Astrocyte of the spinal cord (primary cell): ENCODE measurements at regions not wholly inside any gene's neighbourhood (a gene's known extent, or its start where the extent isn't known, plus 50 kb on each side); places are given as distances from the start of the nearest gene placed in this dataset.

ENCODE experiments used
- DNase-seq: peaks from one replicate; pipeline ENCODE4 v3.0.0; 2011; ENCODE audit warnings: low read depth, low spot score
- H3K4me3 ChIP-seq: 2 replicates; pipeline ENCODE4 v1.5.1; 2011; ENCODE audit warnings: low read depth, mild to moderate bottlenecking, low read length, moderate library complexity
- CTCF ChIP-seq: IDR thresholded peaks from 2 replicates; pipeline ENCODE4 v1.5.1; 2012; ENCODE audit warnings: low read depth, mild to moderate bottlenecking, low read length, inconsistent platforms
- in situ Hi-C: cut with HindIII; loops from 2 replicates; pipeline ENCODE4 v1.10.0; 2017; ENCODE audit warnings: low sequenced_read_pairs

DNA sequence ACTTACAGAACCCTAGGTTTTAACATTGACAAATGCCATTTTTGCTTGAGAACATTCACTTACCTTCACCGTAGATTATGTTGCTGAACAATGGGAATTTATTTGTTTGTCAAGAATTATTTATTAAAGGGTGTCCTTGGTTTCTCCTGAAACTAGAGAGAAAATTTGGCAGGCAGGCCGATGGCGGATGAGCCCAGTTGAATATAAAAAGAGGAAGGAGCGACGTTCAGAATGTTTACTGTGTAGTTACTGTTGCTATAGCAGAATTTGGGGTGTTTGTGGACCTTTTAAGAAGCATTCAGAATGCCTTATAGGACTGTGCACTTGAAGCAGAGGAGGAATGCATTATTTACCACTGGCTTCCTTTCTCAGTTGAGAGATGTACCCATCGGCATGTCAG is 268.2 kb downstream of the CDH10 start:
- H3K4me3 ChIP-seq: no peak overlapping the region
- no peak for DNase-seq
- in situ Hi-C loops: no loop called here
- no peak for TF ChIP-seq CTCF

DNA sequence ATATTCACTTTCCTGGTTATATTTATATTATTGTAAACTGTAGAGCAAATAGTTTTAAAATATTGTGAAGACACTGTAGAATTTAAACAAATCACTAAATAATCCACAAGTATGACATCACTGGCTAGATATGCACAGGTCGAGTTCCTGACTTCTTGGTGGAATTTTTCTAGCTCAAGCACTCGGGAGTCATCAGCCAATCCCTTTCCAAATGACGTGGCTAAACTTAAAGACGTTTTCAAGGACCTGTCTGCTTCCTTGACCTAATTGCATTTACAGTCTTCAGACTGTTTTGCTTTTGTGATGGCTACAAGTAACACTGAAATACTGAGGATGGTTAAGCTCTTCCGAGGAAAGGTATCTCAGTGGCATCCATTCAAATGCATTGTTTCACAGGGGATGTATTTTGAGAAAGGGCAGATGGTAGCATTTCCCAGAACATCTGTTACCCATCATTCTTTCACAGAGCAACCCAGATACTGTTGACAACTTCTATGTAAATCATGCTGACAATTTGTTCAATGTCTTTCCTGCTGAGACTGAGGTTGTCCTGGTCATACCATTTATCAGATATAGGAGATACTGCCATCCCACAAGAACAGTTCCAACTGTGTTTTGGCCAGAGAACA is 262.8 kb downstream of the CDH10 start:
- in situ Hi-C loops: no loop called here
- peak; percentile 13 for DNase-seq
- no peak for TF ChIP-seq CTCF
- no peak overlapping the region for H3K4me3 ChIP-seq

DNA sequence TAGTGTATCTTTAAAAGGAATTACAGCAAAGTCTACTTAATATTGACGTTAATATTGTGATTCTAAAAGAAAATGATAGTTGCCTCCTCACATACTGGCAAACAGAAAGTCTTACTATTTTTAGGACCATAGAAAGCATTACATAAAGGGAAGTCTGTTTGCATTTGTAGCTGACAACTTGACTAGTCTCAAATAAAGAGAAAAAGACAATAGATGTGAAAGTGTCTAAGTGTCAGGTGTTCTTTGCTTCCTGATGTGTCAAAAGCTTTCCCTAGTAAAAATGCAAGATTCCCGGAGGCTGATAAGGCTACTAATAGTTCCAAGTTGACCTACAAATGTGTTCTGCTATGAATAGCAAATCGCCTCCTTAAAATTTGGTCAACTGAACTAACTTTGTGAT is 259.7 kb downstream of the CDH10 start:
- TF ChIP-seq CTCF: no peak
- no peak for DNase-seq
- in situ Hi-C loops: no loop called here

GRCh38 chr5:24385617-24386016 is 259.2 kb downstream of the CDH10 start:
- no peak overlapping the region for H3K4me3 ChIP-seq
- in situ Hi-C loops: no loop called here
- TF ChIP-seq CTCF: no peak
- DNase-seq: no peak

More for the DNA sequence above, 259.7 kb downstream of the CDH10 start:
- no peak overlapping the region for H3K4me3 ChIP-seq

- TF ChIP-seq CTCF: no peak
Observed at GRCh38 chr5:24388448-24388847, 256.3 kb downstream of the CDH10 start.

DNA sequence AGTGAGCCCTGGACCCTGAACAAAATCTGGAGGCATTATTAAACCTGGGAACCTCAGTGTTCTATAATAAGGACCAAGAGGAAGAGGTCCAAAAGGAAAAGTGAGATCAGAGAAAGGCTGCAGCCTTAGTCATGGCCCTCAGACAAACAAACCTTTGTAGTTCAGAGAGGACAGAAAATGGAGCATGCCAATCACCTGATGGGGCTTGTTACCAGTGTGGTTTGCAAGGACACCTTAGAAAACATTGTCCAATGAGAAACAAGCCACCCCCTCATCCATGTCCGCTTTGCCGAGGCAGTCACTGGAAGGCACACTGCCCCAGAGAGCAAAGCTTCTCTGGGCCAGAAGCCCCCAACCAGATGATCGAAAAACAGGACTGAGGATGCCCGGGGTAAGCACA is 254.8 kb downstream of the CDH10 start:
- DNase-seq: no peak
- in situ Hi-C loops: no loop called here
- no peak overlapping the region for H3K4me3 ChIP-seq
- no peak for TF ChIP-seq CTCF

More at GRCh38 chr5:24388448-24388847, 256.3 kb downstream of the CDH10 start:
- in situ Hi-C loops: no loop called here
- no peak overlapping the region for H3K4me3 ChIP-seq
- DNase-seq: no peak
